Fibroblast of the aortic adventitia (primary cell): ENCODE measurements at regions not wholly inside any gene's neighbourhood (a gene's known extent, or its start where the extent isn't known, plus 50 kb on each side); places are given as distances from the start of the nearest gene placed in this dataset.

ENCODE experiments used
- DNase-seq: peaks from one replicate; pipeline ENCODE4 v3.0.0-alpha.2; 2010; ENCODE audit warnings: low read depth
- H3K4me3 ChIP-seq: 2 replicates; pipeline ENCODE4 v1.5.1; 2011; ENCODE audit warnings: low read depth, mild to moderate bottlenecking, control low read depth, low read length, moderate library complexity
- CTCF ChIP-seq: IDR thresholded peaks from 2 replicates; pipeline ENCODE4 v1.5.1; 2011; ENCODE audit warnings: mild to moderate bottlenecking, low read length, control low read depth, inconsistent platforms; ENCODE audit not compliant: insufficient read depth

GRCh38 chr4:132866616-132867015 lies 282.5 kb upstream of the PCDH10 start:
- DNase-seq, result no peak
- no peak for TF ChIP-seq CTCF
- no peak overlapping the region for H3K4me3 ChIP-seq

GRCh38 chr4:132893787-132894186 lies 255.3 kb upstream of the PCDH10 start:
- no peak overlapping the region for H3K4me3 ChIP-seq
- no peak for DNase-seq
- TF ChIP-seq CTCF, result no peak

- H3K4me3 ChIP-seq, result no peak overlapping the region
- no peak for DNase-seq
- no peak for TF ChIP-seq CTCF
Observed at GRCh38 chr4:132901224-132901623, 247.9 kb upstream of the PCDH10 start.

- no peak for DNase-seq
- TF ChIP-seq CTCF, result no peak
- no peak overlapping the region for H3K4me3 ChIP-seq
Observed at GRCh38 chr4:132910229-132910748, 238.8 kb upstream of the PCDH10 start.

GRCh38 chr4:132918096-132918495 lies 231.0 kb upstream of the PCDH10 start:
- TF ChIP-seq CTCF, result no peak
- no peak for DNase-seq
- no peak overlapping the region for H3K4me3 ChIP-seq

- no peak for DNase-seq
- no peak overlapping the region for H3K4me3 ChIP-seq
- no peak for TF ChIP-seq CTCF
Observed at GRCh38 chr4:132923516-132923915, 225.6 kb upstream of the PCDH10 start.

GRCh38 chr4:132934911-132935310 lies 214.2 kb upstream of the PCDH10 start:
- no peak for DNase-seq
- no peak for TF ChIP-seq CTCF

More at GRCh38 chr4:132934911-132935310, 214.2 kb upstream of the PCDH10 start:
- H3K4me3 ChIP-seq, result no peak overlapping the region
